Parathyroid adenoma (tissue), 2 donors: ENCODE measurements at regions not wholly inside any gene's neighbourhood (a gene's known extent, or its start where the extent isn't known, plus 50 kb on each side); places are given as distances from the start of the nearest gene placed in this dataset.

Source experiments
- H2AFZ ChIP-seq: fragments of 300-600 bp; sonication (generic); one replicate; pipeline ENCODE4 v1.7.0; 2017; ENCODE audit warnings: antibody characterized with exemption, mild to moderate bottlenecking
- H3K27ac ChIP-seq: fragments of 300-600 bp; sonication (generic); one replicate; pipeline ENCODE4 v1.7.0; 2017
- H3K27me3 ChIP-seq: fragments of 300-600 bp; sonication (generic); one replicate; pipeline ENCODE4 v1.7.0; 2017; ENCODE audit warnings: low read length; ENCODE audit not compliant: control insufficient read depth, insufficient read depth
- H3K36me3 ChIP-seq: fragments of 300-600 bp; sonication (generic); one replicate; pipeline ENCODE4 v1.7.0; 2017; ENCODE audit warnings: low read length; ENCODE audit not compliant: control insufficient read depth, insufficient read depth
- H3K4me1 ChIP-seq: fragments of 300-600 bp; sonication (generic); one replicate; pipeline ENCODE4 v1.7.0; 2017; ENCODE audit warnings: control low read depth
- H3K4me2 ChIP-seq: fragments of 300-600 bp; sonication (generic); one replicate; pipeline ENCODE4 v1.7.0; 2017; ENCODE audit warnings: low read length
- H3K4me3 ChIP-seq: fragments of 300-600 bp; sonication (generic); one replicate; pipeline ENCODE4 v1.7.0; 2017; ENCODE audit warnings: low read depth, low read length
- H3K79me2 ChIP-seq: fragments of 300-600 bp; sonication (generic); one replicate; pipeline ENCODE4 v1.7.0; 2017; ENCODE audit warnings: control low read depth
- H3K9ac ChIP-seq: fragments of 300-600 bp; sonication (generic); one replicate; pipeline ENCODE4 v1.7.0; 2017; ENCODE audit warnings: mild to moderate bottlenecking
- H3K9me3 ChIP-seq: fragments of 300-600 bp; sonication (generic); one replicate; pipeline ENCODE4 v1.7.0; 2017; ENCODE audit warnings: low read length; ENCODE audit not compliant: control insufficient read depth
- CTCF ChIP-seq: fragments of 300-600 bp; sonication (generic); IDR thresholded peaks from one replicate; pipeline ENCODE4 v1.7.0; 2017; ENCODE audit warnings: antibody characterized with exemption, mild to moderate bottlenecking
- donor health status: primary hyperparathyroidism.

DNA sequence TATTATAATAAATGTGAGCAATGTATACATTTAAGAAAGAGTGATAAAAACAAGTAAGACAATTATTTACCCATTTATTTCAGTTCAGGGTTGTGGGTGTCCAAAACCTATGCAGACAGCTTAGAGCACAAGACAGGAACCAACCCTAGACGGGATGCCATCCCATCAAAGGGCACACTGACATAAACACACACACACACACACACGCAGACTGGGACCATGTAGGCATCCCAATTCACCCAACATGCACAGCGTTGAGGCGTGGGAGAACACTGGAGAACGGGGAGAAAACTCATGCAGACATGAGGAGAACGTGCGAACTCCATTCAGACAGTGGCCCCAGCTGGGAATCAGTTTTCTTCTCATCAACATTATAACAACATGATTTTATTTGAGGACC lies 274.7 kb downstream of the USP25 start:
- Histone ChIP-seq H3K27me3 (no peaks in the 10 kb centered on the region), H3K4me2 (no peak overlapping the region), H3K36me3 (no peaks in the 10 kb centered on the region), H3K9ac (no peak overlapping the region), H3K27ac (no peak overlapping the region), H3K4me3 (no peak overlapping the region), H2AFZ (no peak overlapping the region), H3K4me1 (no peaks in the 10 kb centered on the region), H3K9me3 (no peaks in the 10 kb centered on the region), H3K79me2 (no peaks in the 10 kb centered on the region)
- TF ChIP-seq CTCF = no peak

- Histone ChIP-seq H3K9me3 (no peaks in the 10 kb centered on the region), H3K9ac (no peak overlapping the region), H3K27ac (no peak overlapping the region), H3K79me2 (no peaks in the 10 kb centered on the region), H3K4me3 (no peak overlapping the region), H3K4me2 (no peak overlapping the region), H3K4me1 (no peaks in the 10 kb centered on the region), H3K36me3 (no peaks in the 10 kb centered on the region), H3K27me3 (no peaks in the 10 kb centered on the region), H2AFZ (no peak overlapping the region)
- no peak for TF ChIP-seq CTCF
Measured at GRCh38 chr21:16005996-16006395, 276.2 kb downstream of the USP25 start.

- Histone ChIP-seq H3K4me2 (no peak overlapping the region), H3K27me3 (no peaks in the 10 kb centered on the region), H3K4me1 (no peaks in the 10 kb centered on the region), H3K79me2 (no peaks in the 10 kb centered on the region), H3K9ac (no peak overlapping the region), H3K4me3 (no peak overlapping the region), H3K9me3 (no peaks in the 10 kb centered on the region), H3K36me3 (no peaks in the 10 kb centered on the region), H2AFZ (no peak overlapping the region), H3K27ac (no peak overlapping the region)
- no peak for TF ChIP-seq CTCF
Measured at GRCh38 chr21:16007943-16008342, 278.2 kb downstream of the USP25 start.

- Histone ChIP-seq H3K4me2 (no peak overlapping the region), H2AFZ (no peak overlapping the region), H3K4me3 (no peak overlapping the region), H3K27me3 (no peaks in the 10 kb centered on the region), H3K36me3 (no peaks in the 10 kb centered on the region), H3K4me1 (no peaks in the 10 kb centered on the region), H3K79me2 (no peaks in the 10 kb centered on the region), H3K9me3 (no peaks in the 10 kb centered on the region), H3K9ac (no peak overlapping the region), H3K27ac (no peak overlapping the region)
- TF ChIP-seq CTCF = no peak
Measured at GRCh38 chr21:16011719-16012118, 281.9 kb downstream of the USP25 start.

GRCh38 chr21:16013570-16013969 lies 283.8 kb downstream of the USP25 start:
- H2AFZ ChIP-seq = no peak overlapping the region
- TF ChIP-seq CTCF = no peak
- no peak overlapping the region for H3K4me3 ChIP-seq
- H3K36me3 ChIP-seq = no peaks in the 10 kb centered on the region
- no peaks in the 10 kb centered on the region for H3K27me3 ChIP-seq
- no peak overlapping the region for H3K27ac ChIP-seq
- H3K4me2 ChIP-seq = no peak overlapping the region
- H3K9ac ChIP-seq = no peak overlapping the region
- no peaks in the 10 kb centered on the region for H3K9me3 ChIP-seq
- H3K79me2 ChIP-seq = no peaks in the 10 kb centered on the region
- H3K4me1 ChIP-seq = no peaks in the 10 kb centered on the region
